ENCODE measurements at regions not wholly inside any gene's neighbourhood (a gene's known extent, or its start where the extent isn't known, plus 50 kb on each side); places are given as distances from the start of the nearest gene placed in this dataset.

- intact Hi-C loops (cut with DNase I; ENCODE audit: low total_unique reads): no loop called here
- TF ChIP-seq CTCF (IDR thresholded peaks at IDR 0.05): no peak
- no peak for TF ChIP-seq POLR2A (IDR thresholded peaks at IDR 0.05)
- no peak for DNase-seq
- H3K27me3 ChIP-seq: no peaks in the 10 kb centered on the region
- no peaks in the 10 kb centered on the region for H3K4me1 ChIP-seq
- no peak overlapping the region for H3K27ac ChIP-seq
- H3K9me3 ChIP-seq: no peaks in the 10 kb centered on the region
- no peaks in the 10 kb centered on the region for H3K36me3 ChIP-seq (ENCODE audit: low read depth, missing control alignments)
- no peak overlapping the region for H3K4me3 ChIP-seq
These were observed 668.4 kb upstream of the CDH9 start for GRCh38 chr5:27706832-27707231.

DNA sequence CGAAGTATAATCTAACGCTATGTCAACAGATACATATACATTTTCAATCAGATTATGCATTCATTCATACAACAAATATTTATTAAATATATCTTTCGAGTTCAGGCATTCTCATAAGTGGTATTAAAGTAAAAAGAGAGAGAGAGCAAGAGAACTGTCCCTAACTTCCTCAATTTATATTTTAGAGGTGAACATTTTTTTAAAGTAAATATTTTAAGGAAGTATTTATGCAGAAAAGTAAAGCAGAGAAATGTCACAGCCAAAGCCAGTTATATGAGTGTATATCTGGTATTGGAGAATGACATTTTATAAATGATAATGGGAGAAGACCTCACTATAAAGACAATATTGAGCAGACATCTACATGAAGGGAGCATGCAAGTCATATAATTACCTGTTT is 667.3 kb upstream of the CDH9 start:
- H3K4me3 ChIP-seq: no peak overlapping the region
- no peaks in the 10 kb centered on the region for H3K4me1 ChIP-seq
- H3K36me3 ChIP-seq (ENCODE audit: low read depth, missing control alignments): no peaks in the 10 kb centered on the region
- no peaks in the 10 kb centered on the region for H3K9me3 ChIP-seq
- DNase-seq: no peak
- H3K27me3 ChIP-seq: no peaks in the 10 kb centered on the region
- TF ChIP-seq CTCF (IDR thresholded peaks at IDR 0.05): no peak
- no peak for TF ChIP-seq POLR2A (IDR thresholded peaks at IDR 0.05)
- intact Hi-C loops (cut with DNase I; ENCODE audit: low total_unique reads): no loop called here
- no peak overlapping the region for H3K27ac ChIP-seq
- 86 to 88% methylated on average over 3 of the region's 3 CpGs for WGBS, 2 donors

DNA sequence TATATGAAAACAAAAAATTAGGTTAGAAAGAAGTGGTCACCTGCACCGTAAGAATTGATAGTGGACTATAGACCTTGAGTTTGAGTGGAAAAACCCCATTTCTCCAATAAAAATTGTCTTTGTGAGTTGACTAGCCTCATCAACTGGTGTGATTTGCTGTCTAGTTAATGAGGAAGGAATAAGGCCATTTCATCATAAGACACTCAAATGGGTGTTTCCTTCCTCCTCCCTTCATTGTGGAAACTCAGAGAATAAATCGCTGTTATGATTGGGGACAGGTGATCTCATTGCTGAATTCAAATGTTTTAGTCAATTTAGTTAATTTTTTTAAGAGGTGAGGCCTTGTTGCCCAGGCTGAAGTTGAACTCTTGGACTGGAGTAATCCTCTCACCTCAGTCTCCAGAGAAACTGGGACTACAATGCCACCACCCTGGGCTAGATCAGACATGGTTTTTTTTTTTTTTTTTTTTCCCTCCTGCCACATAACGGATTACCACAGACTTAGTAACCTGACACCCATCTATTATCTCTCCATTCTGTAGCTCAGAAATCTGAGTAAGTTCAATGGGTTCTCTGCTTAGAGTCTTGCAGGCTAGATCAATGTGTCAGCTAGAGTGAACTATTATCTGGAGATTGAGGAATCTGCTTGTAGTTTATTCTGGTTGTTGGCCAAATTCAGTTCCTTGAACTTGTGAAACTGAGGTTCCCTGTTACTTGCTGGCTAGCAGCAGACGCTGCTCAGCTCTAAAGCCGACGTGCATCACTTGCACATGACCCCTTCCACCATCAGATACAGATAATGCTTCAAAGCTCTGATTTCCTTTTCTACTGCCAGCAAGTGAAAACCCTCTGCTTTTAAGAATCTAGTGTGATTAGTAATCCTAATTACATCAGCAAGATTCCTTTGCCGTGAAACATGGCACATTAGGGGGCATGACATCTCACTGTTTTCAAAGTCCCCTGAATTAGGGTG is 663.8 kb upstream of the CDH9 start:
- Histone ChIP-seq H3K27me3 (no peaks in the 10 kb centered on the region), H3K9me3 (no peaks in the 10 kb centered on the region), H3K36me3 (ENCODE audit: low read depth, missing control alignments) (no peaks in the 10 kb centered on the region), H3K4me3 (no peak overlapping the region), H3K27ac (no peak overlapping the region), H3K4me1 (no peaks in the 10 kb centered on the region)
- TF ChIP-seq POLR2A (IDR thresholded peaks at IDR 0.05) (no peak), CTCF (IDR thresholded peaks at IDR 0.05) (no peak)
- WGBS, 2 donors: 57 to 63% methylated on average over 7 of the region's 7 CpGs
- no peak for DNase-seq
- intact Hi-C loops (cut with DNase I; ENCODE audit: low total_unique reads): no loop called here

DNA sequence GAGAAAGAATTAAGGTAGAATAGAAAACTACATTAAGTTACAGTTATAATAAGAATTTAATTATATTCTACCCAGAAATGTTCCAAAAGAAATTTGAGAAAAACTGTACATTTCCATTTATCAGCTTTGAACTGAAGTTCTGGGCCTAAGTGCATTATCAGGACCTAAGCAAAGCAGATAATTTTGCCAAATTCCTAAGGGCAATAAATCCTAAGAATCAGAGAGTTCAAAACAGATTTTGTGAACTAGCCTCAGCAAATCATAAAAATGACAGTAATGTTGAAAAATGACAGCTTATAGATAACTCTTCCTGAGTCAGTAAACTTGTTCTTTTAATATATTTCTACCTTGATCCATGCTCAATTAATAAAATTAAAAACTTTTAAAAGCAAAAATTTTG is 662.1 kb upstream of the CDH9 start:
- TF ChIP-seq CTCF (IDR thresholded peaks at IDR 0.05): no peak
- no peak for TF ChIP-seq POLR2A (IDR thresholded peaks at IDR 0.05)
- no peak for DNase-seq
- Histone ChIP-seq H3K9me3 (no peaks in the 10 kb centered on the region), H3K36me3 (ENCODE audit: low read depth, missing control alignments) (no peaks in the 10 kb centered on the region), H3K4me1 (no peaks in the 10 kb centered on the region), H3K27me3 (no peaks in the 10 kb centered on the region), H3K4me3 (no peak overlapping the region), H3K27ac (no peak overlapping the region)
- intact Hi-C loops (cut with DNase I; ENCODE audit: low total_unique reads): no loop called here

- TF ChIP-seq POLR2A (IDR thresholded peaks at IDR 0.05) (no peak), CTCF (IDR thresholded peaks at IDR 0.05) (no peak)
- DNase-seq: peak; percentile 36
- Histone ChIP-seq H3K4me3 (no peak overlapping the region), H3K9me3 (no peaks in the 10 kb centered on the region), H3K27me3 (no peaks in the 10 kb centered on the region), H3K36me3 (ENCODE audit: low read depth, missing control alignments) (no peaks in the 10 kb centered on the region), H3K4me1 (no peaks in the 10 kb centered on the region), H3K27ac (no peak overlapping the region)
- intact Hi-C loops (cut with DNase I; ENCODE audit: low total_unique reads): no loop called here
- WGBS, 2 donors: 73 to 86% methylated on average over 2 to 3 of the region's 3 CpGs
These were observed 644.2 kb upstream of the CDH9 start for GRCh38 chr5:27682600-27682999.

Data from testis (tissue), 2 donors.